ENCODE measurements at regions not wholly inside any gene's neighbourhood (a gene's known extent, or its start where the extent isn't known, plus 50 kb on each side); places are given as distances from the start of the nearest gene placed in this dataset.

- no peak for DNase-seq (ENCODE audit: low spot score)
- no peak for TF ChIP-seq CTCF (IDR thresholded peaks at IDR 0.05; ENCODE audit: extremely low read depth, insufficient read depth, missing control alignments)
- in situ Hi-C loops (cut with MboI; ENCODE audit: low pct_unique_long_range_greater_than_20kb, low sequenced_read_pairs, unreplicated experiment), result no loop called here
Observed at GRCh38 chr3:18585004-18585968, 160.1 kb upstream of the SATB1 start.

- DNase-seq (ENCODE audit: low spot score), result no peak
- in situ Hi-C loops (cut with MboI; ENCODE audit: low pct_unique_long_range_greater_than_20kb, low sequenced_read_pairs, unreplicated experiment), result no loop called here
- TF ChIP-seq CTCF (IDR thresholded peaks at IDR 0.05; ENCODE audit: extremely low read depth, insufficient read depth, missing control alignments), result no peak
Observed at GRCh38 chr3:18580268-18580667, 155.1 kb upstream of the SATB1 start.

GRCh38 chr3:18579661-18580060 is 154.5 kb upstream of the SATB1 start:
- in situ Hi-C loops (cut with MboI; ENCODE audit: low pct_unique_long_range_greater_than_20kb, low sequenced_read_pairs, unreplicated experiment), result loop anchor here (10.0 kb wide), 1 partner anchor 165 kb away; no protein-coding TSS in a partner anchor
- TF ChIP-seq CTCF (IDR thresholded peaks at IDR 0.05; ENCODE audit: extremely low read depth, insufficient read depth, missing control alignments), result no peak
- DNase-seq (ENCODE audit: low spot score), result no peak

GRCh38 chr3:18575573-18575972 is 150.4 kb upstream of the SATB1 start:
- in situ Hi-C loops (cut with MboI; ENCODE audit: low pct_unique_long_range_greater_than_20kb, low sequenced_read_pairs, unreplicated experiment), result loop anchor here (10.0 kb wide), 1 partner anchor 169 kb away; no protein-coding TSS in a partner anchor
- no peak for DNase-seq (ENCODE audit: low spot score)
- no peak for TF ChIP-seq CTCF (IDR thresholded peaks at IDR 0.05; ENCODE audit: extremely low read depth, insufficient read depth, missing control alignments)

- TF ChIP-seq CTCF (IDR thresholded peaks at IDR 0.05; ENCODE audit: extremely low read depth, insufficient read depth, missing control alignments), result no peak
- in situ Hi-C loops (cut with MboI; ENCODE audit: low pct_unique_long_range_greater_than_20kb, low sequenced_read_pairs, unreplicated experiment), result loop anchor here (10.0 kb wide), 1 partner anchor 172 kb away; no protein-coding TSS in a partner anchor
- DNase-seq (ENCODE audit: low spot score), result no peak
Observed at GRCh38 chr3:18572809-18573208, 147.7 kb upstream of the SATB1 start.

- DNase-seq (ENCODE audit: low spot score), result no peak
- in situ Hi-C loops (cut with MboI; ENCODE audit: low pct_unique_long_range_greater_than_20kb, low sequenced_read_pairs, unreplicated experiment), result no loop called here
- TF ChIP-seq CTCF (IDR thresholded peaks at IDR 0.05; ENCODE audit: extremely low read depth, insufficient read depth, missing control alignments), result no peak
Observed at GRCh38 chr3:18567293-18567692, 142.2 kb upstream of the SATB1 start.

Data from GM13977 (cell line).